B cell (primary cell): ENCODE measurements at regions not wholly inside any gene's neighbourhood (a gene's known extent, or its start where the extent isn't known, plus 50 kb on each side); places are given as distances from the start of the nearest gene placed in this dataset.

Experiments used
- CTCF ChIP-seq: fragments of 200-600 bp; IDR thresholded peaks from one replicate; pipeline ENCODE4 v1.8.0; 2022; ENCODE audit warnings: antibody characterized with exemption, mild to moderate bottlenecking
- EZH2 ChIP-seq: IDR thresholded peaks from 2 replicates; pipeline ENCODE4 v1.6.1; 2012; ENCODE audit warnings: borderline replicate concordance, low read depth, mild to moderate bottlenecking, moderate library complexity, low read length; ENCODE audit not compliant: insufficient read depth, poor library complexity, severe bottlenecking

- TF ChIP-seq CTCF (no peak), EZH2 (no peak)
Observed at GRCh38 chr4:116064331-116064730, 950.9 kb upstream of the NDST4 start.
